Tibial nerve (tissue), 4 donors: ENCODE measurements at regions not wholly inside any gene's neighbourhood (a gene's known extent, or its start where the extent isn't known, plus 50 kb on each side); places are given as distances from the start of the nearest gene placed in this dataset.

Source experiments
- EP300 ChIP-seq, 2 donors: sonication (generic); formaldehyde crosslinking; IDR thresholded peaks; one replicate each; pipeline ENCODE4 v1.6.1; 2017; ENCODE audit warnings: antibody characterized with exemption in 2 of 2, mild to moderate bottlenecking in 1 of 2
- POLR2A ChIP-seq, 2 donors: fragments of 450-650 bp; IDR thresholded peaks; one replicate each; pipeline ENCODE4 v1.6.1; 2017; ENCODE audit warnings: antibody characterized with exemption in 2 of 2, mild to moderate bottlenecking in 2 of 2, moderate library complexity in 2 of 2
- TF ChIP-seq, protein P1 (sequence below), 5 experiments: fragments of 200-600 bp in 3 of 5; fragments of 450-650 bp in 2 of 5; sonication (generic) in 3 of 5; IDR thresholded peaks; one replicate each; pipeline ENCODE4 v1.5.1; 2016 to 2019; ENCODE audit warnings: antibody characterized with exemption in 5 of 5, mild to moderate bottlenecking in 3 of 5, moderate library complexity in 2 of 5

DNA sequence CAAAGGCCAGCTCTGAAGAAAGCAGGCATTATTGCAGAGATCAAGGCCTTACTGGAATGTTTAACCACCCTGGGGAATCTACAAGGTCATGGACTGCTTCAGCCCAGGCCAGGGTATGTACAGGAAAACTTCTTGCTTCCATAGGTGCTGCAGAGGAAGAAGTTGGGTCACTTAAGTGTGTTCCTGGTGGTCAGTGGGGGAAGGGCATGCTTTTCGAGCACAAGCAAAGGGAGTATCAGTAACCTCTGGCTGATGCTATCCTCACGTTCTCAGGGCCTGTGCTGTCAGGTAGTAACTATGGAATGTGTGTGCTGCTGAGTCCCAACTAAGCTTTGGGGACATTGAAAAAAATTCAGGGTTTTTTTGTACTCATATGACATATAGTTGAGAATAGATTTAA, 234.0 kb upstream of the SP4 start:
- TF ChIP-seq POLR2A (IDR thresholded peaks at IDR 0.05) (no peak), EP300 (IDR thresholded peaks at IDR 0.05) (no peak)
- TF ChIP-seq, protein P1, sequence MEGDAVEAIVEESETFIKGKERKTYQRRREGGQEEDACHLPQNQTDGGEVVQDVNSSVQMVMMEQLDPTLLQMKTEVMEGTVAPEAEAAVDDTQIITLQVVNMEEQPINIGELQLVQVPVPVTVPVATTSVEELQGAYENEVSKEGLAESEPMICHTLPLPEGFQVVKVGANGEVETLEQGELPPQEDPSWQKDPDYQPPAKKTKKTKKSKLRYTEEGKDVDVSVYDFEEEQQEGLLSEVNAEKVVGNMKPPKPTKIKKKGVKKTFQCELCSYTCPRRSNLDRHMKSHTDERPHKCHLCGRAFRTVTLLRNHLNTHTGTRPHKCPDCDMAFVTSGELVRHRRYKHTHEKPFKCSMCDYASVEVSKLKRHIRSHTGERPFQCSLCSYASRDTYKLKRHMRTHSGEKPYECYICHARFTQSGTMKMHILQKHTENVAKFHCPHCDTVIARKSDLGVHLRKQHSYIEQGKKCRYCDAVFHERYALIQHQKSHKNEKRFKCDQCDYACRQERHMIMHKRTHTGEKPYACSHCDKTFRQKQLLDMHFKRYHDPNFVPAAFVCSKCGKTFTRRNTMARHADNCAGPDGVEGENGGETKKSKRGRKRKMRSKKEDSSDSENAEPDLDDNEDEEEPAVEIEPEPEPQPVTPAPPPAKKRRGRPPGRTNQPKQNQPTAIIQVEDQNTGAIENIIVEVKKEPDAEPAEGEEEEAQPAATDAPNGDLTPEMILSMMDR (IDR thresholded peaks at IDR 0.05) = no peak
